Mesenchymal stem cell (in vitro differentiated cells and primary cell): ENCODE measurements at regions not wholly inside any gene's neighbourhood (a gene's known extent, or its start where the extent isn't known, plus 50 kb on each side); places are given as distances from the start of the nearest gene placed in this dataset.

Source experiments
- DNase-seq: peaks from one replicate; pipeline ENCODE4 v3.0.0-alpha.2; 2013
- H2AFZ ChIP-seq: one replicate; pipeline ENCODE4 v1.6.1; 2013; ENCODE audit warnings: low read depth, mild to moderate bottlenecking, control low read depth, inconsistent platforms, low read length, moderate library complexity
- H2AK5ac ChIP-seq: 2 replicates; pipeline ENCODE4 v1.6.1; 2013; ENCODE audit warnings: low read length, moderate library complexity, mild to moderate bottlenecking, inconsistent platforms; ENCODE audit not compliant: severe bottlenecking
- H2BK120ac ChIP-seq: one replicate; pipeline ENCODE4 v1.6.1; 2013; ENCODE audit warnings: low read depth, mild to moderate bottlenecking, inconsistent platforms, low read length, moderate library complexity
- H2BK12ac ChIP-seq, 2 experiments: one replicate each; pipeline ENCODE4 v1.6.1; 2013; ENCODE audit warnings: inconsistent platforms in 2 of 2, low read length in 2 of 2, mild to moderate bottlenecking in 2 of 2, moderate library complexity in 2 of 2, control low read depth in 1 of 2
- H2BK15ac ChIP-seq: one replicate; pipeline ENCODE4 v1.6.1; 2013; ENCODE audit warnings: mild to moderate bottlenecking, low read depth, inconsistent platforms; ENCODE audit not compliant: poor library complexity, severe bottlenecking
- H2BK5ac ChIP-seq: 2 replicates; pipeline ENCODE4 v1.6.1; 2013; ENCODE audit warnings: low read depth, mild to moderate bottlenecking, low read length, control low read depth, inconsistent platforms; ENCODE audit not compliant: poor library complexity, severe bottlenecking
- H3K14ac ChIP-seq, 2 experiments: one replicate each; pipeline ENCODE4 v1.6.1; 2013; ENCODE audit warnings: inconsistent platforms in 2 of 2, low read length in 2 of 2, control low read depth in 1 of 2, mild to moderate bottlenecking in 1 of 2, moderate library complexity in 1 of 2
- H3K18ac ChIP-seq, 2 experiments: one replicate each; pipeline ENCODE4 v1.6.1; 2013; ENCODE audit warnings: inconsistent platforms in 2 of 2, low read length in 2 of 2, control low read depth in 1 of 2, low read depth in 1 of 2, mild to moderate bottlenecking in 1 of 2
- H3K23ac ChIP-seq, 2 experiments: one replicate each; pipeline ENCODE4 v1.6.1; 2013; ENCODE audit warnings: inconsistent platforms in 2 of 2, low read length in 2 of 2, mild to moderate bottlenecking in 2 of 2, moderate library complexity in 2 of 2, control low read depth in 1 of 2
- H3K27ac ChIP-seq: 2 replicates; pipeline ENCODE4 v1.5.1; 2013; ENCODE audit warnings: mild to moderate bottlenecking, moderate library complexity, low read length, control low read depth, inconsistent platforms; ENCODE audit not compliant: poor library complexity, severe bottlenecking
- H3K27me3 ChIP-seq, 2 experiments: 2 replicates each; pipeline versions ENCODE4 v1.6.1 to v1.7.0; 2013; ENCODE audit warnings: low read length in 2 of 2, mild to moderate bottlenecking in 2 of 2, moderate library complexity in 2 of 2, control low read depth in 1 of 2, inconsistent platforms in 1 of 2; ENCODE audit not compliant: control insufficient read depth in 1 of 2, insufficient read depth in 1 of 2
- H3K36me3 ChIP-seq, 2 experiments: 2 replicates each; pipeline versions ENCODE4 v1.6.1 to v1.7.0; 2013; ENCODE audit warnings: low read length in 2 of 2, control low read depth in 1 of 2, inconsistent platforms in 1 of 2, low read depth in 1 of 2, mild to moderate bottlenecking in 1 of 2; ENCODE audit not compliant: insufficient read depth in 2 of 2, control insufficient read depth in 1 of 2
- H3K4ac ChIP-seq, 2 experiments: one replicate each; pipeline ENCODE4 v1.6.1; 2013; ENCODE audit warnings: inconsistent platforms in 2 of 2, low read length in 2 of 2, mild to moderate bottlenecking in 2 of 2, moderate library complexity in 2 of 2, control low read depth in 1 of 2, low read depth in 1 of 2
- H3K4me1 ChIP-seq: 2 replicates; pipeline ENCODE4 v1.6.1; 2013; ENCODE audit warnings: low read depth, low read length, control low read depth; ENCODE audit not compliant: control insufficient read depth, insufficient read depth
- H3K4me2 ChIP-seq: 2 replicates; pipeline ENCODE4 v1.6.1; 2013; ENCODE audit warnings: low read length, mild to moderate bottlenecking, inconsistent platforms; ENCODE audit not compliant: poor library complexity, severe bottlenecking
- H3K4me3 ChIP-seq, 2 experiments: 2 replicates each; pipeline versions ENCODE4 v1.5.1 to v1.7.0; 2013; ENCODE audit warnings: low read length in 2 of 2, mild to moderate bottlenecking in 2 of 2, control low read depth in 1 of 2, low read depth in 1 of 2; ENCODE audit not compliant: insufficient read depth in 1 of 2
- H3K79me1 ChIP-seq: replicated peaks from 2 replicates; pipeline ENCODE4 v1.6.1; 2013; ENCODE audit warnings: mild to moderate bottlenecking, control low read depth, low read length, inconsistent platforms; ENCODE audit not compliant: poor library complexity, severe bottlenecking
- H3K9ac ChIP-seq: 2 replicates; pipeline ENCODE4 v1.7.0; 2013; ENCODE audit warnings: mild to moderate bottlenecking, low read length, moderate library complexity
- H3K9me3 ChIP-seq: 2 replicates; pipeline ENCODE4 v1.7.0; 2013; ENCODE audit warnings: mild to moderate bottlenecking, low read length; ENCODE audit not compliant: control insufficient read depth
- H4K8ac ChIP-seq: one replicate; pipeline ENCODE4 v1.6.1; 2013; ENCODE audit warnings: inconsistent platforms, mild to moderate bottlenecking, low read length, moderate library complexity
- H4K91ac ChIP-seq: one replicate; pipeline ENCODE4 v1.6.1; 2013; ENCODE audit warnings: mild to moderate bottlenecking, low read length, inconsistent platforms
- WGBS: methylation state at CpG from one replicate; pipeline ENCODE4 v1.1.7; 2013; ENCODE audit warnings: mixed read lengths; 5-methylcytosine and 5-hydroxymethylcytosine counted together

DNA sequence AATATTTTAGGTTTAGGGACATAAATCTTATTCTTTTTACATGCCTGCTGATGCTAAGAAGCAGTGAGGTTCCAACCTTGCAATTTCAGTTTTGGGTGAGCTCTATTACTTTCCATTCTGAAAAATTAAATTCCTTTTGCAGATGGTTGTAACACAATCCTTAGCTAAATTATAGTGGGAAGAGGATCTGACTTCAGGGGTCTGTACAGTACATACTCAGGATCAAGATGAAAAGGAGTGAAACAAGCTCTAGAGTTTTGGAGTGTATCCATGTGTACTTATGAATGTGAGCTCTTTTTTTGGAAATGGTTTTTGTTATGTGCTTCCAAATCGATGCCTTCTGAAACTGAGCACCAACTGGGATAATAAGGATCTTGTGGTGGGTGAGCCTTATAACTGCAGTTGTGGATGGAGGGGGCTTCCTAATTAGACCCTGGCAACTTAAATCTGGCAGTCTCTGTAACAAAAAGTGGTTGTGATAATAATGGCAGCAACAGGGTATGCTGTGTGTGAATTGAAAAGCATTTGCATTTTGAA is 218.8 kb upstream of the MAP3K7 start:
- no peaks in the 10 kb centered on the region for H3K4me1 ChIP-seq
- no peak overlapping the region for H3K9ac ChIP-seq
- no peak overlapping the region for H4K91ac ChIP-seq
- no peak overlapping the region for H2AFZ ChIP-seq
- no peak overlapping the region for H3K4me3 ChIP-seq
- no peak overlapping the region for H2BK15ac ChIP-seq
- H3K27me3 ChIP-seq: no peaks in the 10 kb centered on the region
- no peak overlapping the region for H3K23ac ChIP-seq
- H3K27ac ChIP-seq: no peak overlapping the region
- no peaks in the 10 kb centered on the region for H3K9me3 ChIP-seq
- no peak overlapping the region for H2BK5ac ChIP-seq
- no peak overlapping the region for H3K4me2 ChIP-seq
- no peak overlapping the region for H4K8ac ChIP-seq
- DNase-seq: no peak
- no peak overlapping the region for H2AK5ac ChIP-seq
- H2BK12ac ChIP-seq: no peak overlapping the region
- no peak overlapping the region for H3K4ac ChIP-seq
- H3K36me3 ChIP-seq: no peaks in the 10 kb centered on the region
- no peak overlapping the region for H2BK120ac ChIP-seq
- no peak overlapping the region for H3K14ac ChIP-seq
- H3K18ac ChIP-seq: no peak overlapping the region
- WGBS: 83% methylated on average over 1 of the region's 1 CpG
- H3K79me1 ChIP-seq: no peaks in the 10 kb centered on the region

DNA sequence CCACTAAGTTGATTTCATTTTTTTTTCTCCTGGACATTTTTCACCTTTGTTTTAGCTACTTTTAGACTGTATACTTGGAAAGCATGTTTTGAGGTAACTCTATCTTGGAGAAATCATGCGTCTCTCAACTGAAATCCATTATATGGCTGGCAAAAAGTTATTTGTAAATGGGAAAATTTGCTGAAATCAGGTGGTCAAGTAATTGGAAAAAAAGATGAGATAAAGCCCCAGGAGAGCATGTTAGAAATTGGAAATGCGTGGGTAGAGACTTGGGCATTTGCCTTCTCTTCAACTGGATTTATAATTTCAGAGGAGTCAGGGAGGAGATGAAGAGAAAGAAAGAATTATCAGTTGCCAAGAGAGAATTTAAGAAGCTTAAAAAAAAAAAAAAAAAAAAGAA is 217.1 kb upstream of the MAP3K7 start:
- Histone ChIP-seq H4K91ac (no peak overlapping the region), H3K4me2 (no peak overlapping the region), H3K18ac (no peak overlapping the region), H2BK120ac (no peak overlapping the region), H3K4ac (no peak overlapping the region), H2BK15ac (no peak overlapping the region), H4K8ac (no peak overlapping the region), H3K27ac (no peak overlapping the region), H3K9ac (no peak overlapping the region), H3K23ac (no peak overlapping the region), H3K36me3 (no peaks in the 10 kb centered on the region), H2AK5ac (no peak overlapping the region), H2AFZ (no peak overlapping the region), H3K4me1 (no peaks in the 10 kb centered on the region), H3K9me3 (no peaks in the 10 kb centered on the region), H2BK12ac (no peak overlapping the region), H3K27me3 (no peaks in the 10 kb centered on the region), H3K14ac (no peak overlapping the region), H2BK5ac (no peak overlapping the region), H3K4me3 (no peak overlapping the region), H3K79me1 (no peaks in the 10 kb centered on the region)
- DNase-seq: no peak
- 72% methylated on average over 2 of the region's 2 CpGs for WGBS

DNA sequence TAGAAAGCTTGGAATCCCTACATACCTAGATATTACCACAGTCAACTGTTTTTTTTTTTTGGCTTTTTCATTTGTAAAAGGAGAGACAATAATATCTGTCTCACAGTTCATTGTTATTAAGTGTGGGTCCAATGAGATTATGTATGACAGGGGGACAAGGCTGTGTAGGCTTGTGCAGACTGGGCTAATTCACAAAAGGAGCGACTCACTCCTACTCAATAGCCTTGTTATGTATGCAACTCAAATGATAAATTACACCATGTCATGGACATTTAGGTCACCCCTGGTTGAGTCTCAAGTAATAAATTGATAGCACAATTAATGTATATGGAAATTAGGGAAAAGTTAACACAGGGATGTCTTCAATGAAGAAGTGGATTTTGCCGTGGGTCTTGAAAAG is 208.2 kb upstream of the MAP3K7 start:
- H3K18ac ChIP-seq: no peak overlapping the region
- H3K4me3 ChIP-seq: no peak overlapping the region
- no peak overlapping the region for H3K14ac ChIP-seq
- no peak overlapping the region for H2BK5ac ChIP-seq
- H2BK12ac ChIP-seq: no peak overlapping the region
- DNase-seq: no peak
- H3K36me3 ChIP-seq: no peaks in the 10 kb centered on the region
- no peak overlapping the region for H3K27ac ChIP-seq
- no peak overlapping the region for H3K4me2 ChIP-seq
- no peaks in the 10 kb centered on the region for H3K27me3 ChIP-seq
- no peak overlapping the region for H2AK5ac ChIP-seq
- H4K91ac ChIP-seq: no peak overlapping the region
- no peaks in the 10 kb centered on the region for H3K9me3 ChIP-seq
- no peak overlapping the region for H3K4ac ChIP-seq
- no peak overlapping the region for H2BK15ac ChIP-seq
- no peak overlapping the region for H3K23ac ChIP-seq
- no peak overlapping the region for H2AFZ ChIP-seq
- 93% methylated on average over 1 of the region's 2 CpGs for WGBS
- H2BK120ac ChIP-seq: no peak overlapping the region
- H3K9ac ChIP-seq: no peak overlapping the region
- H4K8ac ChIP-seq: no peak overlapping the region
- H3K4me1 ChIP-seq: no peaks in the 10 kb centered on the region
- H3K79me1 ChIP-seq: no peaks in the 10 kb centered on the region

DNA sequence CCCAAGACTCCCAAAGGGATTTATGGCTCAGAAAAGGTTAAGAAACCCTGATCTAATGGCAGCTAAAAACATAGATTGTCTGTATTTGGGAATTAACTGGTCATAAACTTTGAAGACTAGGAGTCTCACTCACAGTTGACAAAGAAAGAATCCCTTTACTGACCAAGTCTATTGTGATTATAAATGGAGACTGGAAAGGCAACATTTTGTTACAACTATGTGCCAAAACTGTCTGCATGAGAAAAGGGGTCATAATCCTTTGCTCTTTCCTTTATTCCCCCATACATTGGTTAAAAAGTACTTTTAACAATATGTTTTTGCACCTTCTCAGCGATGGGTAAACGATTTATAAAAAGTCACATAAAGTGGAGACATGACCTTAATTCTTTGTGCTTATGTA is 206.9 kb upstream of the MAP3K7 start:
- Histone ChIP-seq H3K9ac (no peak overlapping the region), H2BK12ac (no peak overlapping the region), H3K27ac (no peak overlapping the region), H2AK5ac (no peak overlapping the region), H3K18ac (no peak overlapping the region), H3K14ac (no peak overlapping the region), H4K8ac (no peak overlapping the region), H2AFZ (no peak overlapping the region), H2BK15ac (no peak overlapping the region), H3K4ac (no peak overlapping the region), H2BK120ac (no peak overlapping the region), H3K4me2 (no peak overlapping the region), H3K4me3 (no peak overlapping the region), H3K79me1 (no peaks in the 10 kb centered on the region), H3K9me3 (no peaks in the 10 kb centered on the region), H3K36me3 (no peaks in the 10 kb centered on the region), H3K23ac (no peak overlapping the region), H3K4me1 (no peaks in the 10 kb centered on the region), H2BK5ac (no peak overlapping the region), H3K27me3 (no peaks in the 10 kb centered on the region), H4K91ac (no peak overlapping the region)
- DNase-seq: no peak
- WGBS: 100% methylated on average over 2 of the region's 2 CpGs
